ENCODE measurements at regions not wholly inside any gene's neighbourhood (a gene's known extent, or its start where the extent isn't known, plus 50 kb on each side); places are given as distances from the start of the nearest gene placed in this dataset.

DNA sequence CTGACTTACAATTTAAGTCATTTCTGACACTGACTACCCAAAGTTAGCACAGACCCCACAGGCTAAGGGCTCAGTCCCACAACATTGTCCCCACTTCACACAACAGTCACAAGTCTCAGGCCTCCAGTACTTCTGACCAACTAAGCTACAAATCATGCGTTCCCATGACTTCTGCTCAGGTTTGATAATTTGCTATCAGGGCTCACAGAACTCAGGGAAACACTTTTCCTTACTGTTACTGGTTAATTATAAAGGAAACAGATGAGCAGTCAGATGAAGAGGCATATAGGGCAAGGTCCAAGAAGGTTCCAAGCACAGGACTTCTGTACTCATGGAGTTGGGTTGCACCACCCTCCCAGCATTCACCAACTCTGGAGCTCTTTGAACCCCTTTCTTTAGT is 151.2 kb upstream of the TNR start:
- H4K20me1 ChIP-seq (ENCODE audit: low read depth, low read length) = no peaks in the 10 kb centered on the region
- TF ChIP-seq, protein P1, sequence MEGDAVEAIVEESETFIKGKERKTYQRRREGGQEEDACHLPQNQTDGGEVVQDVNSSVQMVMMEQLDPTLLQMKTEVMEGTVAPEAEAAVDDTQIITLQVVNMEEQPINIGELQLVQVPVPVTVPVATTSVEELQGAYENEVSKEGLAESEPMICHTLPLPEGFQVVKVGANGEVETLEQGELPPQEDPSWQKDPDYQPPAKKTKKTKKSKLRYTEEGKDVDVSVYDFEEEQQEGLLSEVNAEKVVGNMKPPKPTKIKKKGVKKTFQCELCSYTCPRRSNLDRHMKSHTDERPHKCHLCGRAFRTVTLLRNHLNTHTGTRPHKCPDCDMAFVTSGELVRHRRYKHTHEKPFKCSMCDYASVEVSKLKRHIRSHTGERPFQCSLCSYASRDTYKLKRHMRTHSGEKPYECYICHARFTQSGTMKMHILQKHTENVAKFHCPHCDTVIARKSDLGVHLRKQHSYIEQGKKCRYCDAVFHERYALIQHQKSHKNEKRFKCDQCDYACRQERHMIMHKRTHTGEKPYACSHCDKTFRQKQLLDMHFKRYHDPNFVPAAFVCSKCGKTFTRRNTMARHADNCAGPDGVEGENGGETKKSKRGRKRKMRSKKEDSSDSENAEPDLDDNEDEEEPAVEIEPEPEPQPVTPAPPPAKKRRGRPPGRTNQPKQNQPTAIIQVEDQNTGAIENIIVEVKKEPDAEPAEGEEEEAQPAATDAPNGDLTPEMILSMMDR (IDR thresholded peaks at IDR 0.05; ENCODE audit: insufficient read depth, low read length, poor library complexity, severe bottlenecking) = no peak
- no peak for TF ChIP-seq EZH2phosphoT487 (conservative IDR thresholded peaks at IDR 0.05; ENCODE audit: low read length)
- H3K27ac ChIP-seq (ENCODE audit: low read depth, low read length) = no peak overlapping the region
- no peaks in the 10 kb centered on the region for H3K79me2 ChIP-seq (ENCODE audit: insufficient read depth, low read length)
- no peak overlapping the region for H3K9ac ChIP-seq (ENCODE audit: low read length)
- no peak overlapping the region for H3K4me2 ChIP-seq (ENCODE audit: low read depth, low read length, poor library complexity, severe bottlenecking)
- H3K27me3 ChIP-seq (ENCODE audit: low read length) = no peaks in the 10 kb centered on the region
- no peaks in the 10 kb centered on the region for H3K36me3 ChIP-seq (ENCODE audit: low read length)
- no peaks in the 10 kb centered on the region for H3K9me2 ChIP-seq (replicated peaks; ENCODE audit: insufficient read depth, low read length)
- no peaks in the 10 kb centered on the region for H3F3A ChIP-seq (ENCODE audit: insufficient read depth)
- no peaks in the 10 kb centered on the region for H3K9me3 ChIP-seq (ENCODE audit: insufficient read depth, low read length)
- H2AFZ ChIP-seq (ENCODE audit: low read depth, low read length, severe bottlenecking) = no peak overlapping the region
- H3K4me3 ChIP-seq (ENCODE audit: insufficient read depth, low read length, poor library complexity, severe bottlenecking) = no peak overlapping the region

DNA sequence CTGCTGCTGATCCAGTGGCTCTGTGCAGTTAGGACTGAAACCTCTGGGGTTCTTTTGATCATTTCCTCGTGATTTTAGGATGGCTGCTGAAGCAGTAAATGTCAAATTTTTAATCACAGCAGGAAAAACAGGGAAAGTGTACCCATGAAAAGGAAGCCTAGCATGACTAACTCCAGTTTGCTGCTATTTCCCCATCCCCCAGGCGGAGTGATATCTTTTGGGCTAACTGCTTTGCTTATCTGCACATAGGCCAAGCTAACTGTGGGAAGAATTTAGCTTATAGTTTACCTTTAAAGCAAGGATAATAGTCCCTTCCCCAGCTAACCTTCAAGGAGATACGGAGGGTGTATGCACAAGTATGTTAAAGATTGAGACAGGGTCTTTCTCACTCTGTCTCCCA is 149.8 kb upstream of the TNR start:
- Histone ChIP-seq H3K4me3 (ENCODE audit: insufficient read depth, low read length, poor library complexity, severe bottlenecking) (no peak overlapping the region), H2AFZ (ENCODE audit: low read depth, low read length, severe bottlenecking) (no peak overlapping the region), H3K27me3 (ENCODE audit: low read length) (no peaks in the 10 kb centered on the region), H3K27ac (ENCODE audit: low read depth, low read length) (no peak overlapping the region), H3K36me3 (ENCODE audit: low read length) (no peaks in the 10 kb centered on the region), H3F3A (ENCODE audit: insufficient read depth) (no peaks in the 10 kb centered on the region), H3K9me3 (ENCODE audit: insufficient read depth, low read length) (no peaks in the 10 kb centered on the region), H3K9me2 (replicated peaks; ENCODE audit: insufficient read depth, low read length) (no peaks in the 10 kb centered on the region), H3K9ac (ENCODE audit: low read length) (no peak overlapping the region), H4K20me1 (ENCODE audit: low read depth, low read length) (no peaks in the 10 kb centered on the region), H3K4me2 (ENCODE audit: low read depth, low read length, poor library complexity, severe bottlenecking) (no peak overlapping the region), H3K79me2 (ENCODE audit: insufficient read depth, low read length) (no peaks in the 10 kb centered on the region)
- TF ChIP-seq EZH2phosphoT487 (conservative IDR thresholded peaks at IDR 0.05; ENCODE audit: low read length) = no peak
- TF ChIP-seq, protein P1 (IDR thresholded peaks at IDR 0.05; ENCODE audit: insufficient read depth, low read length, poor library complexity, severe bottlenecking) = no peak

DNA sequence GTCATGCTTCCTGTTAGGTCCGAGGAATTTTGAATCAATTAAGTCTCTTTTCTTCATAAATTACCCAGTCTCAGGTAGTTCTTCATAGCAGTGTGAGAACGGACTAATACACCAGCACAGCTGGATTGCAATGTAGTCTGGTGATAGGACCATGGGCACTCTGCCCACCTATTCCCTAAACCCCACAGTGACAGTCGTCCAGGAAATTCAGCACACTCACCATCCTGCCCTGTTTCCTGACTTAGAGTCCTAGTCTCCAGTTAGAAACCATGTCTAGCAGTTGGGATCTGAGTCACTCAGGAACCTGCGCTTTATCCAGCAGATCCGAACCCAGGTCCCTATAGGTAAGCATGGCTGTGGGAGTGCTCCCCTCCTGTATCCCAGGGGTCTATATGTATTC is 149.3 kb upstream of the TNR start:
- Histone ChIP-seq H3K9ac (ENCODE audit: low read length) (no peak overlapping the region), H3K79me2 (ENCODE audit: insufficient read depth, low read length) (no peaks in the 10 kb centered on the region), H3K4me3 (ENCODE audit: insufficient read depth, low read length, poor library complexity, severe bottlenecking) (no peak overlapping the region), H2AFZ (ENCODE audit: low read depth, low read length, severe bottlenecking) (no peak overlapping the region), H3K4me2 (ENCODE audit: low read depth, low read length, poor library complexity, severe bottlenecking) (no peak overlapping the region), H3K27ac (ENCODE audit: low read depth, low read length) (no peak overlapping the region), H3K9me3 (ENCODE audit: insufficient read depth, low read length) (no peaks in the 10 kb centered on the region), H4K20me1 (ENCODE audit: low read depth, low read length) (no peaks in the 10 kb centered on the region), H3K9me2 (replicated peaks; ENCODE audit: insufficient read depth, low read length) (no peaks in the 10 kb centered on the region), H3F3A (ENCODE audit: insufficient read depth) (no peaks in the 10 kb centered on the region), H3K27me3 (ENCODE audit: low read length) (no peaks in the 10 kb centered on the region), H3K36me3 (ENCODE audit: low read length) (no peaks in the 10 kb centered on the region)
- TF ChIP-seq, protein P1 (IDR thresholded peaks at IDR 0.05; ENCODE audit: insufficient read depth, low read length, poor library complexity, severe bottlenecking) = no peak
- TF ChIP-seq EZH2phosphoT487 (conservative IDR thresholded peaks at IDR 0.05; ENCODE audit: low read length) = no peak

Data from SU-DHL-6 (cell line).